GM18505 (cell line): ENCODE measurements at regions not wholly inside any gene's neighbourhood (a gene's known extent, or its start where the extent isn't known, plus 50 kb on each side); places are given as distances from the start of the nearest gene placed in this dataset.

Experiments used
- ATAC-seq: cut with Tn5 transposase; IDR thresholded peaks from one replicate; pipeline ENCODE4 v1.9.1; 2021; ENCODE audit not compliant: unreplicated experiment
- POLR2A ChIP-seq: IDR thresholded peaks from 4 replicates; pipeline ENCODE4 v1.6.1; 2011; ENCODE audit warnings: borderline replicate concordance; ENCODE audit not compliant: insufficient read depth, insufficient read length; ENCODE audit errors: extremely low read depth

DNA sequence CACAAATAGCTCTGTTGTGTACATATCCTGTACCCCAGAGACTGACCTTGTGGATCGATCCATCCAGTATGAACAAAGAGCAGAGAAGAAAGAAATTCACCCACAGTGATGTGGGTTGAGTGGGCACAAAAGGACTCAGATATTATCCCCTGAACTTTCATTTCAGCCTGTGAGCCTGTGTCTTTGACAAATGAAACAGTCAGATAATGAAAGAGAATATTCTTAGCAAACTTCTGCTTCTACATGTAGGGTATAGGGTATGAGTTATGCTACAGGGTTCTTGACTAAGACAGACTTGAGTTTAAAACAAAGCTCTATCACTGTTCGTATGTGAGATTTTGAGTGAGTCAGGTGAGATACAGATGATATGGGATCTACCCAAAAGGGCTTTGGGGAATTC is 359.7 kb downstream of the MAFB start:
- ATAC-seq: no peak
- no peak for TF ChIP-seq POLR2A

DNA sequence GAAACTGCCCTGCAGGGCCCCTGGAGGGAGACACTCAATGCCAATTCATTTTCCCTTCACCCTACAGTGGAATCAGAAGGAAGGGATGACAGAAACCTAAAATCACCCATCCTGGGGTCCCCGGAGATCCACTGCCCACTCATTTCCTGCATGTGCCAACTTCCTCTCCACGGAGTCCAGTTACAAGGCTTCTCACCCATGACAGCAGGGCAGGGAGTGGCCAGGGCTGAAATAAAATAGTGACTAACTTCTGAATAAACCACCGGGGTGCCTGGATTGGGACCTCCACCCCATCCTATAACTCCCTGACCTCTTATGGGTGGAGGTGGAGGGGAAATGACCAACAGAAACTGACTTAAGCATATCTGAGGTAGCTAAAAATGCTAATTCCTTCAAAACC is 362.3 kb downstream of the MAFB start:
- ATAC-seq: no peak

DNA sequence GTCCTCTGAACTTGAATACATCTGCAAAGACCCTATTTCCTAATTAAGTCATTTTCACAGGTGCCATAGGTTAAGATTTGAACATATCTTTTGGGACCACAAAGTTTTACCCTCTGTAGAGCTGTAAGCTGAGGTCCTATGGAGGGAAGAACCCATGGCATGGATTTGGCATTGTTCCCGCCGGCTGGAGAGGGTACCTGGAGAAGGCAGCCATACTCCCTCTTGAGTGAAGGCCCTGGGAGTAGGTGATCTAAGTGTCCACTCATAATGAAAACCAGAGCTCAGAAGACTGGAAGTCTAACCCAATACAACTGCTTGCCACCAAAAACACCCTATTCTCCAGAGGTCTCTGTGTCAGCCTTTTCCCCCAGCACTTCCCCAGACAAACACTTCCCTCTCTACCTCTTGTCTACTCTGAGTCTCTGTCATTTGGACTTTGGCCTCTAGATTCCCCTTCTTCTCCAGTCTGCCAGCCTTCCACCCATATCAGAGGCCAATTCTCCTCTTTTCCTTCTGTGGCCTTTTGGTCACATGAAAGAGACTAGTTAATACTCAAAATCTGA is 363.9 kb downstream of the MAFB start:
- no peak for TF ChIP-seq POLR2A
- no peak for ATAC-seq

More for the DNA sequence above, 362.3 kb downstream of the MAFB start:
- no peak for TF ChIP-seq POLR2A

DNA sequence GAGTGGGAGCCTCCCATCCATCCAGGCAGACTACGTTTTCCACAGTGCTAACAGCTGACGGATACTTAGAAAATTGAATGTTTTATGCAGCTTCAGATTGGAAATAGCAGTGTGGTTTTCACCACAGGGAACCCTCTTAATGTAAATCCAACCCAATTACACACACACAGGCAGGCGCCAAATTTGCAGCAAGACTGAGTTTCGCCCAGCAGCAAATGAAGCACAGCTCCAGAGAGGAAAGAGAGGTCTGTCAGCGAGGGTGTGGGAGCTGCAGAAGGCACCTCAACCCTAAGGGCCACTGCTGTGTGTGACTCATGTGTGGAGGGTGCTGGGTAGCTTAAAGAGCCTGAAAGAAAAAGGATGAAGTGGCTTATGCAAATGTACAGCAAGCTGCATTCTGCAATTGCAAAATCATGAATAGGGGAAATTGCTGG is 365.7 kb downstream of the MAFB start:
- no peak for TF ChIP-seq POLR2A
- ATAC-seq: no peak

DNA sequence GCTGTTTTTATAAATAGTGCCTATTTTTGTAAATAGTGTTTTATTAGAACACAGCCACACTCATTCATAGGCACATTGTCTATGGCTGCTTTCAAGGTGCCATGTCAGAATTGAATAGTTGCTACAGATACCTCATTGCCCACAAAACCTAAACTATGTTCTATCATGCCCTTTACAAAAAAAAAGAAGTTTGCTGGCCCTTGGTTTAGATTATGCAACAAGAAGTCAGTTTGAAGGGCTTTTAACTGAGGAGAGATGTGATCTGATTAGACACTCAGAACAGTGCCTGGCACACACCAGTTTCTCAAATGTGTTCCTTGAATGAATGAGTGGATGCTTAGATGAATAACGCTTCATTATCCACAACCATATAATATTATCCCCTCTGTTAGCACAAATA is 366.1 kb downstream of the MAFB start:
- ATAC-seq: no peak
- no peak for TF ChIP-seq POLR2A

DNA sequence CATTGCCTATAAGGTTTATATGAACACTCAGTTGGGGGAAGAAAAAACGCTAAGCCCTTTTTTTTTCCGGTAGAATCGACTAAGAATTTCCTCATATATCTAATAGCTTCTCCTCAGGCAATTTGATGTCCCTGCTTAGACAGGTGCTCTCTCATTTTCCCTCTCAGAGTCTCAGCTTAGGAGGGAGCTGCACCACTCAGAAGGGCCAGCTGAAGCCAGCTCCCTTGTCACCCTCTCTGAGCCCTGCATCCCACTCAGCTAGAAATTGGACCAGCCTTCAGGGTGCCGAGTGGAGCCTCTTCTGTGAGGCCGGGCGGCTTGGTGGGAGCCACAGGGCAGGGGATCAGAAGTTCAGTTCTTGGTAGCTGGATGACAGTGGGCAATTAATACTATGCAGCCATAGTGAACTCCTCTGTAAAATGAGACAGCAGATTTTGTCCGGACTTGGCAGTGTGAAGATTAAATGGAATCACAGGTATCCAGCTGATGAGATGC is 368.5 kb downstream of the MAFB start:
- no peak for ATAC-seq
- no peak for TF ChIP-seq POLR2A

DNA sequence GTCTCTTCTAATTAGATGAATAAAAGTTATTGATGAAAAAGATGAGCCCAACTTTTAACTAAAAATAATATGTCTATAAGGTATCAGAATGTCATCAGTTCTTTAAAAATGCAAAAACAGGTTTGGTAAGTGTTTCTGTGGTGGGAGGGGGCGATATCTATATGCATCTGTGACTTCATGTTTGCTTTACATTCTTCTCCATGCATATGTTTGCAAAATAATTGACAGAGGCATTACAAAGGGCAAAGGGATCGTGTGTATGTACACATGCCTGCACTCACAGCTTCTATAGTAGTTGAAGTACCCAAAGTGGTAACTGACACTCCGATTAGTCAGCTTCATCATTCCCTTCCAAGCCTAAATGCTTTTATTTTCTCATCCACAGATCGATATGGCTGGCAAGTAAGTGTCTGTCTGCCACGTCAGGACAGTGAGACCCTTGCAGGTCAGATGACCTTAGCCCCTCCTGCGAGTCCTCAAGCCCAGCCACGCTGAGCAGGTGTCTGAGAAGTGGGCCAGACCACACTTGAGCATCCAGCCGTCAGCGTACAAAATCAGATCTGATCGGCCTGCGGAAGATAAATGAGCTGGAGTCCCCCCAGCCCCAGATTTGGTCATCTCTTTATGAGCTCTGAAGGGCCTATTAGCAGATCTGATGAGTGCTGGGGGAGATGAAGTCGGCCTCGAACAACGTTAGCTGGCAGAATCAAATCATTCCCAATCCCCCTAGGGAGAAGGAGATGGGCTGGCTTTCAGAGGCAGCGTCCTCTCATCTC is 369.1 kb downstream of the MAFB start:
- no peak for TF ChIP-seq POLR2A
- no peak for ATAC-seq

DNA sequence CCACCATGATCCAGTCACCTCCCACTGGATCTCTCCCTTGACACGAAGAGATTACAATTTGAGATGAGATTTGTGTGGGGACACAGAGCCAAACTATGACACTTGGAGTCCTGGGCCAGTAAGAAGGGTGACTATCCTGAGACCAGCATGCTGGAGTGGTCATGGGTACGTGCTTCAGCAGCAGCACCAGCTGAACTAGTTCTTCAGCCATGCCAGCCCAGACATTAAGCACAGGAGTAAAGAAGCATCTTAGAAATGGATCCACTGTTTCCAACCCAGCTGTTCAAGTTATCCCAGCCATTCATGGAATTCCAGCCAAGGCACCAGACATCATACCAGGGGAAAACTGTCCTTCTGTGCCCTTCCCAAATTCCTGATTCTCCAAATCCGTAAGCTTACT is 370.0 kb downstream of the MAFB start:
- ATAC-seq: no peak
- no peak for TF ChIP-seq POLR2A

DNA sequence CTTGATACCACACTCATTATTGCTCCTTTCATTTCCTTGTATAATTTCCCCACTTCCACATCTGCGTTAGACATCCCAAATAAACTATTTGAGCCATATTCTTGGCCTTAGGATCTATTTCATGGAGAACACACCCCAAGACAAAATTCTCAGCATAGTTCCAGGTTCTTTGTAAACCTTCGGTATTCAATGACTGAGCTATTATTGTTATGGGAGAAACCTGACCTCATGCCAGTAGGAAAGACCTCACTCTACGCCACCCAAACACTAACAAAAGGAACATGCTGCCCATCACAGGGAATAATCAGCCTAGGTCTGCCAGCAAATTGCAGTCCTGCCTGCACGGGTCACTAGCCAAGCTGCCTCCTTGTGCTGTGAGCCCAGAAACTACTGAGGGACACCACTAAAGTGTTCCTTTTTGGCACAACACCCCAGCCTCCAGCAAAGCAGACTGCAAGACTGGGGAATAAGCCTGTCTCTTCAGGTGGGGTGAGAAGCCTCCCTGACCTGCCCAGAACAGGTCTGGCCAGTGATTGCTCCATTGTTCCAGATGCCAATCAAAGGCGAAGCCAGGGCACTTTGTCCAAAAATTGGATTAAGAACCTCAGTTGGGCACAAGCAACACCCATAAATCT is 371.8 kb downstream of the MAFB start:
- TF ChIP-seq POLR2A: no peak
- ATAC-seq: no peak

DNA sequence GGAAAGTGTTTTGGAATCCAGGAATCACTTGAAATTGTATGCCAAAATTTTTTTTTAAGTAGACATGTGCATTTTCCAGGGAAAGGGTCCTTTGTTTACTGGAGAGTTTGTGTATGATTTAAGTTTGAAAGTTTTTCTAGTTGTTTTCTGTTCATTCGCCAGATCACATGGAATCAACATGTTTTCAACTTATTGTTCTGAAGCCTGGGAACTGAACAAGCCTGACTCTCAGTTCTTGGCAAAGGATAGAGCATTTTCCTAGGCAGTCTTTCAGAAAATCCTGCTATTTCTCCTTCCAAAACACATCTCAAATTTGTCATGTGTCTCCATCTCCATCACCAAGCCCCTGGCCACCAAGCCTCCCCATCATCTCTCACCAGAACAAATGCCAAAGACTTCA is 374.8 kb downstream of the MAFB start:
- no peak for ATAC-seq
- TF ChIP-seq POLR2A: no peak

DNA sequence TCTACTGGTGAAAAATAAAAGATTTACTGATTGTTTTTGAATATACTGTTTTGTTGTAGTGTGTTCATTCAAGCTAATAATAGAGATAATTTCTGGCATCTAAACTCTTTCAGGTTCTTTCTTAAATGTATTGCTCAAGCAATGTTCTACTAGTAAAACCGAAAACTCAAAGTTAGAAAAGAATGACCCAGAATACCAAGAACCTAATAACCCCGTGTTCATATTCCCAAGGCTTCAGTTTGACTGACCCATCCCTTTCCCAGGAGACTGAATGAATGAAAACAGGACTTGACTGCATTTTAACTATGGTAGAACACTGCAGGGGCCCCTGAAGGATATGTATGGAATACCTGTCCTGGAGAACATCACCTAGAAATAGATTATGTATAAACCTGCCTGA is 375.3 kb downstream of the MAFB start:
- no peak for TF ChIP-seq POLR2A
- ATAC-seq: no peak

DNA sequence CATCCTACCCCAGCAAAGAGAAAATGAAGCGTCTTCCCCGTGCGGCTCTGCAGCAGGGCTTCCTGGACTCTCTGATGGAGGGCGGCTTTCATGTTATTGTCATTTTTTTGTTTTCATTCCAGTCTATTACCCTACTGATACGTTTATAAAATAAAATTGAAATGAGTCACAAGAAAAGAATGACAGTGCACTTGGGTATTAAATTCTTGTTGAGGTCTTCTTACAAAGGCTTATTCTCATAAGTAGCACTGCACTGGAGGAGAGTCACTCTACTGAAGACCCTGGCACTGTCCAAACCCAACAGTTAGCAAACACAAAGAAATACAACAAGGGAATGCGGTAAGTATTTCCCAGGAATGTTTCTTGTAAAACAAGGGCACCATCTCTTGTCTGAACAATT is 379.3 kb downstream of the MAFB start:
- no peak for TF ChIP-seq POLR2A
- ATAC-seq: no peak

DNA sequence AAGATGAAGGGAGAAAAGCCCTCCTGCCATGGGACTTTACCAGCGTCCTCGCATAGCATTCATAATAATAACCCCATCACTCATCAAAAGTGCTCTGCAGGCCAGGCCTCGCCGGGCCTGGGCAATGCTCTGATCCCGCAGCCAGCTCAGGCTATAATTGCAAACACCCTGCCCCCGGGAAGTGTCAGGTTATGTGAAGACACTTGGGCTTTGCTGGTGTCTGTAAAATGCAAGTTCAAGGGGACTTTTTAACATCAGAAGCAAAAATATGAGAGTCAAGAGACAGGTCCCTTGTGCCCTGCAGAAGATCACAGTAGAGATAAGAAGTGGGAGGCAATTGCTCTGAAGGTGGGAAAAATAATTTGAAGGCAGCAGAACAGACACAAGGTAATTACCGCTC is 381.0 kb downstream of the MAFB start:
- TF ChIP-seq POLR2A: no peak
- no peak for ATAC-seq

DNA sequence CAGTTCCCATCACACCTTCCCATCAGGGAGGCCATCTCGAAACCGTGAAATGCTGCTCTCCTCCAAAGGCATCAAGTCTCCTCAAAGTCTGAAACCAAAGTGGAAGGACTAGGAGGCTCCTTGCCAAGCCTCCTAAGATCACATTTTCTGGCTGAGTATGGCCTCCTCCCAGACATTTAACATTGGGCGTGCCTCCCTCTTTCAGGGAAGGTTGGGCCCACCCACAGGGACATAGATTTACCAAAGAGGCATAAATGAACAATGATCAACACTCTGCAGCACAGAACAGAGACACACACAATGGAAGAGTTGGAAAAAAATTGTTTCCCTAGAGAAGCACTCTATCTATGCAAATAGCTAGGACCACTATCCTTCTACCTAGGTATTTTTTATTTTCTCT is 381.8 kb downstream of the MAFB start:
- TF ChIP-seq POLR2A: no peak
- ATAC-seq: no peak

DNA sequence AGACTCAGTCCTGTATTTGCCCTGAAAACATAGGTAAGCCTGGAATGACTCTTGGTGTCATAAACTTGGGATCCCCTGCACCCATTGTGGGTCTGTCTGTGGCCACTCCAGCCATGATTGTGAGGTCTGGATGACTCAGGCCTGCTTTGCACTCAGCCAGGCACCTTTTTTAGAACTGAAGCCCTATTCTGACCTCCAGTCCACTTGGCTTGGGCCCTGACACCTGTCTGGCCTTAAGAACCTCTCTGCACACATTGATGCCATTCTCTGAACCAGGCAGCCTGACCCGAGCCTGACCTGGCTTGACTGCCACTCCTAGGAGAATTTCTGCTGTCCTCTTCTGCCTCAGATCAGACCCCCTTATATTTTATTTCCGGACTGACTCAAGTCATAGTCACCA is 383.7 kb downstream of the MAFB start:
- ATAC-seq: no peak
- no peak for TF ChIP-seq POLR2A

DNA sequence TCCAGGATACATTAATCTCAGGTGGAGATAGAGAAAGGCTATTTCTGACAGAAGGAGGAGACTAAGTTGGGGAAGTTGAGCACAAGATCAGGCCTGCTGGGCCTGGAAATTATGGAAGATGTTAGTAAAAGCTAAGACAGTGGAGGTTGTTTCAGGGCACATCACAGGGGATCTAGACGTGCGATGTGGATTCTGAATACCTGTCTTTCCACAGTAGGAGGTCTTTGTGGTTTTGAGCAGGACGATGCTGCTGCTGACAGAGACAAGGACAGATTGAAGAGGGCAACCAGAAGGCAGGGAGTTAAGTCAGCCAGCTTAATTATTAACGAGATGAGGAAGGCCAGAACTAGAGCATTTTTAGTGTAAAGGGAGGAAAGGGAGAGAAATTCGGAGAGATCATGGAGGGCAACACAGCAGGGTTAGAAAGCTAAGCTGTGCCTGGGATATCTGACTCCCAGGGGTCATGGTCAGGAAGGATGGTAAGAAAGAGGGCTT is 384.9 kb downstream of the MAFB start:
- ATAC-seq: no peak
- no peak for TF ChIP-seq POLR2A
